Fibroblast of lung (primary cell): ENCODE measurements at regions not wholly inside any gene's neighbourhood (a gene's known extent, or its start where the extent isn't known, plus 50 kb on each side); places are given as distances from the start of the nearest gene placed in this dataset.

Experiments used
- DNase-seq, 2 donors: peaks; one replicate each; pipeline versions ENCODE4 v3.0.0 to v3.0.0-alpha.2; 2010; ENCODE audit warnings: low read depth in 2 of 2
- H2AFZ ChIP-seq: 2 replicates; pipeline ENCODE4 v1.5.1; 2012; ENCODE audit warnings: low read length, control low read depth, inconsistent platforms
- H3K27ac ChIP-seq: 2 replicates; pipeline ENCODE4 v1.5.1; 2011; ENCODE audit warnings: low read length, control low read depth; ENCODE audit not compliant: insufficient read depth
- H3K27me3 ChIP-seq: 2 replicates; pipeline ENCODE4 v1.5.1; 2011; ENCODE audit warnings: mild to moderate bottlenecking, low read length; ENCODE audit not compliant: control insufficient read depth, insufficient read depth
- H3K36me3 ChIP-seq: 2 replicates; pipeline ENCODE4 v1.5.1; 2011; ENCODE audit warnings: low read length; ENCODE audit not compliant: control insufficient read depth, insufficient read depth
- H3K4me1 ChIP-seq: 2 replicates; pipeline ENCODE4 v1.5.1; 2011; ENCODE audit warnings: low read length; ENCODE audit not compliant: control insufficient read depth, insufficient read depth; ENCODE audit errors: extremely low read depth
- H3K4me2 ChIP-seq: 2 replicates; pipeline ENCODE4 v1.5.1; 2011; ENCODE audit warnings: low read length, control low read depth; ENCODE audit not compliant: insufficient read depth; ENCODE audit errors: extremely low read depth
- H3K4me3 ChIP-seq, 4 experiments: fragments of 200-600 bp in 1 of 4; sonication (generic) in 1 of 4; replicated peaks in 1 of 4; 2 replicates each; pipeline ENCODE4 v1.5.1; 2011 to 2016; ENCODE audit warnings: low read length in 4 of 4, low read depth in 3 of 4, mild to moderate bottlenecking in 3 of 4, control low read depth in 2 of 4, inconsistent platforms in 1 of 4, mixed read lengths in 1 of 4; ENCODE audit not compliant: insufficient read depth in 1 of 4; ENCODE audit errors: control extremely low read depth in 1 of 4
- H3K79me2 ChIP-seq: 2 replicates; pipeline ENCODE4 v1.5.1; 2012; ENCODE audit warnings: mild to moderate bottlenecking, low read length, inconsistent platforms; ENCODE audit not compliant: control insufficient read depth, insufficient read depth
- H3K9ac ChIP-seq: 2 replicates; pipeline ENCODE4 v1.5.1; 2011; ENCODE audit warnings: mild to moderate bottlenecking, low read length, control low read depth; ENCODE audit not compliant: insufficient read depth
- H3K9me3 ChIP-seq: 2 replicates; pipeline ENCODE4 v1.5.1; 2012; ENCODE audit warnings: low read depth, low read length; ENCODE audit not compliant: control insufficient read depth, insufficient read depth
- H4K20me1 ChIP-seq: 2 replicates; pipeline ENCODE4 v1.5.1; 2011; ENCODE audit warnings: low read length; ENCODE audit not compliant: control insufficient read depth, insufficient read depth; ENCODE audit errors: extremely low read depth
- CTCF ChIP-seq, 2 donors: IDR thresholded peaks in 1 of 2; conservative IDR thresholded peaks in 1 of 2; 1 replicate in 1 of 2; 2 replicates in 1 of 2; pipeline ENCODE4 v1.5.1; 2011 to 2012; ENCODE audit warnings: low read length in 2 of 2, control low read depth in 1 of 2, inconsistent platforms in 1 of 2, low read depth in 1 of 2, mild to moderate bottlenecking in 1 of 2
- EZH2 ChIP-seq: IDR thresholded peaks from 2 replicates; pipeline ENCODE4 v1.5.1; 2012; ENCODE audit warnings: low read length, control low read depth, mild to moderate bottlenecking; ENCODE audit errors: missing control alignments

GRCh38 chrX:4118666-4119530 is 405.4 kb upstream of the PRKX start:
- H4K20me1 ChIP-seq, result no peaks in the 10 kb centered on the region
- TF ChIP-seq CTCF (conservative IDR thresholded peaks at IDR 0.05 in 1 of 2, IDR thresholded peaks at IDR 0.05 in 1 of 2; ENCODE audit: low read depth in 1 of 2, low read length in 2 of 2), result no peak
- no peak for TF ChIP-seq EZH2
- no peaks in the 10 kb centered on the region for H3K79me2 ChIP-seq
- no peaks in the 10 kb centered on the region for H3K27me3 ChIP-seq
- no peak overlapping the region for H2AFZ ChIP-seq
- H3K36me3 ChIP-seq, result no peaks in the 10 kb centered on the region
- no peaks in the 10 kb centered on the region for H3K9me3 ChIP-seq
- no peak for DNase-seq
- H3K4me1 ChIP-seq, result no peaks in the 10 kb centered on the region
- no peak overlapping the region for H3K4me3 ChIP-seq
- H3K27ac ChIP-seq, result no peak overlapping the region
- no peak overlapping the region for H3K4me2 ChIP-seq
- no peak overlapping the region for H3K9ac ChIP-seq

GRCh38 chrX:4110964-4111363 is 397.5 kb upstream of the PRKX start:
- no peak for DNase-seq

GRCh38 chrX:4094926-4095325 is 381.5 kb upstream of the PRKX start:
- DNase-seq, result no peak
- no peak overlapping the region for H3K9ac ChIP-seq
- H2AFZ ChIP-seq, result no peak overlapping the region
- no peaks in the 10 kb centered on the region for H3K4me1 ChIP-seq
- no peaks in the 10 kb centered on the region for H3K27me3 ChIP-seq
- no peak overlapping the region for H3K4me3 ChIP-seq
- TF ChIP-seq CTCF (conservative IDR thresholded peaks at IDR 0.05 in 1 of 2, IDR thresholded peaks at IDR 0.05 in 1 of 2; ENCODE audit: low read depth in 1 of 2, low read length in 2 of 2), result no peak
- TF ChIP-seq EZH2, result no peak
- no peaks in the 10 kb centered on the region for H3K36me3 ChIP-seq
- H3K9me3 ChIP-seq, result no peaks in the 10 kb centered on the region
- no peaks in the 10 kb centered on the region for H4K20me1 ChIP-seq
- no peak overlapping the region for H3K4me2 ChIP-seq
- H3K79me2 ChIP-seq, result no peaks in the 10 kb centered on the region
- no peak overlapping the region for H3K27ac ChIP-seq

More at GRCh38 chrX:4110964-4111363, 397.5 kb upstream of the PRKX start:
- no peaks in the 10 kb centered on the region for H4K20me1 ChIP-seq
- H3K27ac ChIP-seq, result no peak overlapping the region
- no peaks in the 10 kb centered on the region for H3K9me3 ChIP-seq
- H3K9ac ChIP-seq, result no peak overlapping the region
- H3K36me3 ChIP-seq, result no peaks in the 10 kb centered on the region
- no peak overlapping the region for H3K4me3 ChIP-seq
- H3K79me2 ChIP-seq, result no peaks in the 10 kb centered on the region
- no peaks in the 10 kb centered on the region for H3K4me1 ChIP-seq
- TF ChIP-seq CTCF (conservative IDR thresholded peaks at IDR 0.05 in 1 of 2, IDR thresholded peaks at IDR 0.05 in 1 of 2; ENCODE audit: low read depth in 1 of 2, low read length in 2 of 2) (no peak), EZH2 (no peak)
- H3K27me3 ChIP-seq, result no peaks in the 10 kb centered on the region
- no peak overlapping the region for H2AFZ ChIP-seq
- H3K4me2 ChIP-seq, result no peak overlapping the region
